ENCODE measurements at regions not wholly inside any gene's neighbourhood (a gene's known extent, or its start where the extent isn't known, plus 50 kb on each side); places are given as distances from the start of the nearest gene placed in this dataset.

DNA sequence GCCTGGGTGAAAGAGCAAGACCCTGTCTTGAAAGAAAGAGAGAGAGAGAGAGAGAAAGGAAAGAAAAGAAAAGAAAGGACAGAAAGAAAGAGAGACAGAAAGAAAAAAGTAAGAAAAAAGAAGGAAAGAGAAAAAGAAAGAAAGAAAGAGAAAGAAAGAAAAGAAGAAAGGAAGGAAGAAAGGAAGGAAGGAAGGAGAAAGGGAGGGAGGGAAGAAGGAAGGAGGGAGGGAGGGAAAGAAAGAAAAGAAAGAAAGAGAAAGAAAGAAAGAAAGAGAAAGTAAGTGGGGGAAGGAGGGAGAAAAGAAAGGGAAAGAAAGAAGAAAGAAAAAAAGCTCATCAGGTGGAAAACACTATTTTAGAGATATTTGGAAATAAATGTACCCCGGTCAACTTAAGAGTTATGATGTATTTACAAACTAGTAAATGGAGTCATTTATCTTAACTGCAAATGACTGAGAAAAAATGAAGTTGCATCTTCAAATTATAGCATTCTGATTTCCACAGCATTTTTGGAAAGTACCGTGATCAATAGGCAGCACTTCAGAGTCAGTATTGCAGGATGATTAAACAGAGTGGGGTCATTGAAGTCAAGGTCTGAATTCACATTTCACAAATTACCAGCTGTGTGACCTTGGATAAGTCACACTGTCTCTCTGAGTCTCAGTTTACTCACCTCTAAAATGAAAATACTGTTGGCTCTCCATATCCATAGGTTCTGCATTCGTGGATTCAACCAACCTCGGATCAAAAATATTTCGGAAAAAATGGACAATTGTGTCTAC, 64.1 kb upstream of the SMAD1 start:
- no peak for TF ChIP-seq POLR2A (IDR thresholded peaks at IDR 0.05)
- no peak for TF ChIP-seq CTCF (IDR thresholded peaks at IDR 0.05)
